Activated T-helper 1 cell treated with anti-CD3 and anti-CD28 coated beads, Interleukin-2, amount 50 U/mL, for 16 hours (primary cell): ENCODE measurements at regions not wholly inside any gene's neighbourhood (a gene's known extent, or its start where the extent isn't known, plus 50 kb on each side); places are given as distances from the start of the nearest gene placed in this dataset.
"Not testable (repeated sequence)": the region's sequence is repeated elsewhere in the genome, so short reads cannot be mapped to it uniquely, and the experiment has no call there.

Experiments
- DNase-seq, 2 donors: peaks; one replicate each; pipeline ENCODE4 v3.0.0-alpha.2; 2020; ENCODE audit warnings: low read depth in 1 of 2, low spot score in 1 of 2

GRCh38 chr15:56568466-56569167 is 103.7 kb upstream of the MNS1 start:
- DNase-seq: no peak

GRCh38 chr15:56557415-56557814 is 92.5 kb upstream of the MNS1 start:
- DNase-seq: no peak

GRCh38 chr15:56553486-56553885 is 88.5 kb upstream of the MNS1 start:
- no peak for DNase-seq

GRCh38 chr15:56552659-56553058 is 87.7 kb upstream of the MNS1 start:
- DNase-seq: no peak

- DNase-seq: not testable (repeated sequence)
These were observed 75.6 kb upstream of the MNS1 start for GRCh38 chr15:56540570-56540969.

GRCh38 chr15:56540157-56540556 is 75.2 kb upstream of the MNS1 start:
- not testable (repeated sequence) for DNase-seq

GRCh38 chr15:56538901-56539545 is 74.1 kb upstream of the MNS1 start:
- no peak for DNase-seq

GRCh38 chr15:56537881-56538280 is 72.9 kb upstream of the MNS1 start:
- peak; percentile 7 to 12 for DNase-seq

GRCh38 chr15:56534728-56535127 is 69.8 kb upstream of the MNS1 start:
- DNase-seq: no peak

- DNase-seq: no peak
These were observed 68.9 kb upstream of the MNS1 start for GRCh38 chr15:56533731-56534403.

GRCh38 chr15:56532721-56533460 is 68.0 kb upstream of the MNS1 start:
- DNase-seq: no peak

GRCh38 chr15:56530157-56530556 is 65.2 kb upstream of the MNS1 start:
- DNase-seq: no peak

GRCh38 chr15:56528136-56528535 is 63.2 kb upstream of the MNS1 start:
- DNase-seq: no peak

GRCh38 chr15:56524915-56525314 is 60.0 kb upstream of the MNS1 start:
- DNase-seq: no peak

- no peak for DNase-seq
These were observed 58.6 kb upstream of the MNS1 start for GRCh38 chr15:56523521-56523920.

GRCh38 chr15:56519000-56519399 is 54.1 kb upstream of the MNS1 start:
- DNase-seq: no peak
